NCI-H510A (cell line): ENCODE measurements at regions not wholly inside any gene's neighbourhood (a gene's known extent, or its start where the extent isn't known, plus 50 kb on each side); places are given as distances from the start of the nearest gene placed in this dataset.
"Not testable (repeated sequence)": the region's sequence is repeated elsewhere in the genome, so short reads cannot be mapped to it uniquely, and the experiment has no call there.

Experiments used
- DNase-seq: peaks from one replicate; lab custom pipeline; 2025; lab: John Stamatoyannopoulos, UW

- DNase-seq: no peak
These were observed 468.2 kb downstream of the XYLT1 start for GRCh38 chr16:17002565-17002964.

GRCh38 chr16:17005963-17006362 lies 464.8 kb downstream of the XYLT1 start:
- not testable (repeated sequence) for DNase-seq

GRCh38 chr16:17011712-17012111 lies 459.0 kb downstream of the XYLT1 start:
- no peak for DNase-seq

- no peak for DNase-seq
These were observed 457.7 kb downstream of the XYLT1 start for GRCh38 chr16:17013038-17013437.

- DNase-seq: no peak
These were observed 456.2 kb downstream of the XYLT1 start for GRCh38 chr16:17014484-17015121.

- DNase-seq: no peak
These were observed 455.1 kb downstream of the XYLT1 start for GRCh38 chr16:17015702-17016101.

GRCh38 chr16:17017442-17017841 lies 453.3 kb downstream of the XYLT1 start:
- no peak for DNase-seq

- no peak for DNase-seq
These were observed 452.2 kb downstream of the XYLT1 start for GRCh38 chr16:17018585-17018939.

GRCh38 chr16:17019366-17019765 lies 451.4 kb downstream of the XYLT1 start:
- DNase-seq: no peak

- DNase-seq: no peak
These were observed 447.2 kb downstream of the XYLT1 start for GRCh38 chr16:17023606-17024005.

- DNase-seq: no peak
These were observed 446.2 kb downstream of the XYLT1 start for GRCh38 chr16:17024514-17024913.

- DNase-seq: no peak
These were observed 444.0 kb downstream of the XYLT1 start for GRCh38 chr16:17026600-17027242.

- no peak for DNase-seq
These were observed 443.2 kb downstream of the XYLT1 start for GRCh38 chr16:17027488-17028129.

- DNase-seq: no peak
These were observed 441.0 kb downstream of the XYLT1 start for GRCh38 chr16:17029602-17030350.

- DNase-seq: no peak
These were observed 439.1 kb downstream of the XYLT1 start for GRCh38 chr16:17031484-17032268.

GRCh38 chr16:17032332-17032731 lies 438.4 kb downstream of the XYLT1 start:
- DNase-seq: no peak

GRCh38 chr16:17034477-17035252 lies 436.1 kb downstream of the XYLT1 start:
- DNase-seq: no peak

- DNase-seq: no peak
These were observed 433.3 kb downstream of the XYLT1 start for GRCh38 chr16:17037499-17037898.

GRCh38 chr16:17038415-17038814 lies 432.3 kb downstream of the XYLT1 start:
- no peak for DNase-seq

- not testable (repeated sequence) for DNase-seq
These were observed 421.7 kb downstream of the XYLT1 start for GRCh38 chr16:17049109-17049508.

GRCh38 chr16:17050468-17050867 lies 420.3 kb downstream of the XYLT1 start:
- DNase-seq: no peak
